ENCODE measurements at regions not wholly inside any gene's neighbourhood (a gene's known extent, or its start where the extent isn't known, plus 50 kb on each side); places are given as distances from the start of the nearest gene placed in this dataset.

- TF ChIP-seq ZNF532 (CRISPR knock-in tag; IDR thresholded peaks at IDR 0.05; ENCODE audit: borderline replicate concordance) = no peak
- TF ChIP-seq, protein P1, sequence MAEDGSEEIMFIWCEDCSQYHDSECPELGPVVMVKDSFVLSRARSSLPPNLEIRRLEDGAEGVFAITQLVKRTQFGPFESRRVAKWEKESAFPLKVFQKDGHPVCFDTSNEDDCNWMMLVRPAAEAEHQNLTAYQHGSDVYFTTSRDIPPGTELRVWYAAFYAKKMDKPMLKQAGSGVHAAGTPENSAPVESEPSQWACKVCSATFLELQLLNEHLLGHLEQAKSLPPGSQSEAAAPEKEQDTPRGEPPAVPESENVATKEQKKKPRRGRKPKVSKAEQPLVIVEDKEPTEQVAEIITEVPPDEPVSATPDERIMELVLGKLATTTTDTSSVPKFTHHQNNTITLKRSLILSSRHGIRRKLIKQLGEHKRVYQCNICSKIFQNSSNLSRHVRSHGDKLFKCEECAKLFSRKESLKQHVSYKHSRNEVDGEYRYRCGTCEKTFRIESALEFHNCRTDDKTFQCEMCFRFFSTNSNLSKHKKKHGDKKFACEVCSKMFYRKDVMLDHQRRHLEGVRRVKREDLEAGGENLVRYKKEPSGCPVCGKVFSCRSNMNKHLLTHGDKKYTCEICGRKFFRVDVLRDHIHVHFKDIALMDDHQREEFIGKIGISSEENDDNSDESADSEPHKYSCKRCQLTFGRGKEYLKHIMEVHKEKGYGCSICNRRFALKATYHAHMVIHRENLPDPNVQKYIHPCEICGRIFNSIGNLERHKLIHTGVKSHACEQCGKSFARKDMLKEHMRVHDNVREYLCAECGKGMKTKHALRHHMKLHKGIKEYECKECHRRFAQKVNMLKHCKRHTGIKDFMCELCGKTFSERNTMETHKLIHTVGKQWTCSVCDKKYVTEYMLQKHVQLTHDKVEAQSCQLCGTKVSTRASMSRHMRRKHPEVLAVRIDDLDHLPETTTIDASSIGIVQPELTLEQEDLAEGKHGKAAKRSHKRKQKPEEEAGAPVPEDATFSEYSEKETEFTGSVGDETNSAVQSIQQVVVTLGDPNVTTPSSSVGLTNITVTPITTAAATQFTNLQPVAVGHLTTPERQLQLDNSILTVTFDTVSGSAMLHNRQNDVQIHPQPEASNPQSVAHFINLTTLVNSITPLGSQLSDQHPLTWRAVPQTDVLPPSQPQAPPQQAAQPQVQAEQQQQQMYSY (CRISPR knock-in tag; IDR thresholded peaks at IDR 0.05) = no peak
Measured at GRCh38 chr5:67954351-67954750, 261.2 kb upstream of the PIK3R1 start (continued).

DNA sequence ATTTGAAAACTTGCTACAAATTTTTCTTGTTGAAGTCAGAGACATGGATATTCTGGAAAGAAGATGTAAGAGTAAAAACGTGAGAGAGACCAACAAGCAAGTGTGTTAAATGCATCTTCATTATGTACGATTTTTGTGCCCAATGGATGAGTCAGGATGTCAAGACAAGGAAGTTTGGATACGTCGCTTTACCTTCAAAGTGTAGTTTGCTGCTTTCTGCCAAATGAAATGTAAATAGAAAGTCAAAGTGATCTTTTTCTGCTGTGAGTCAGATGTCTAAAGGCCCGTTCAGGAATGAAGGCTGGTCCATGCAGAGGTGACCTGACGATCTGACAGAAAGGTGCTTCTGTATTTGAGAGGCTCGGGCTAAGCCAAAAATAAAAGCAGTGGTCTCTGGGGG lies 273.1 kb upstream of the PIK3R1 start:
- H3K4me1 Mint-ChIP-seq = peaks cover 17% of the 10 kb centered on the region
- H3K27me3 Mint-ChIP-seq (ENCODE audit: low read depth) = no peaks in the 10 kb centered on the region
- H3K4me3 Mint-ChIP-seq = no peak overlapping the region
- H3K36me3 Mint-ChIP-seq = no peaks in the 10 kb centered on the region
- ATAC-seq (no peak), DNase-seq (ENCODE audit: low spot score) (no peak)
- H3K27ac Mint-ChIP-seq = no peak overlapping the region
- CTCF ChIA-PET = no interaction called here
- POLR2A ChIA-PET = no interaction called here
- no peak for TF ChIP-seq ZNF121 (CRISPR knock-in tag; IDR thresholded peaks at IDR 0.05)
- H3K9me3 Mint-ChIP-seq = 0 out of 2 replicates have a peak, but pooled peaks cover under 1% of the 10 kb centered on the region

DNA sequence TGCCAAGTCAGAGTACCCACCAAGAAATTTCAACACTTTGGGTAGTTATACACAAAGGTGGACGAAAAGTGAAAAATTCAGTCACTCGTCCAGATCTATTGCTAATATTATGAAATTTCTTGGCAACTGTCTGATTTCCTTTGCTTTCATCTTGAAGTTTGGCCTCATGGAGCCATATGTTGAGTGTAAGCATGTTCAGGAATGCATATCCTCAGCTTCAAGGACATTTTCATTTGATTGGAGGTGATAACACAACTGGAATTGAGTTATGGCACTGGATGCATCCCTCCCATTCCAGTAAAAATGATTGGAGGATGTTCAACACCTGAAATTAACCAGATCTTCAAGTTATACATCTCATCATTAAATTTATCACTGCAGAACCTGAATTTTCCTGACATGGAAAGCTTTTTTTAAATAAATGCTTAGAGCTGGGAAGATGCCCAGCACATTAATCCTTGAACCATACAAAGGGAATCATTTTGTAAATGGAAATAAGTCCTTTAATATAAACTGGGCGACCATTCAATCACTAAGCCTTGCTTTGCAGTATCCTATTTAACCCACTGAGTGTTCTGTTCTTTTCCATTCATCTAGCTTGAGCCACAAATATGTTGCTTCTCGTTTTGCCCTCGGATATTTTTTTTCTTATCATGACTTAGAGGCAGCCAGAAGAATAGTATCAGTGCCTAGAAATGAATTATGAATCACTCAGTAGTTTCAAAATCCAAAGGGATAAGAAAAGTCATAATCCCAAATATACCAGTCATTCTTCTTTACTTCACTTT lies 273.7 kb upstream of the PIK3R1 start:
- ChIA-PET CTCF (no interaction called here), POLR2A (no interaction called here)
- ATAC-seq (no peak), DNase-seq (ENCODE audit: low spot score) (no peak)
- Mint-ChIP-seq H3K4me3 (no peak overlapping the region), H3K27ac (no peak overlapping the region), H3K4me1 (peaks cover 17% of the 10 kb centered on the region), H3K36me3 (no peaks in the 10 kb centered on the region), H3K27me3 (ENCODE audit: low read depth) (no peaks in the 10 kb centered on the region), H3K9me3 (no peaks in the 10 kb centered on the region)
- TF ChIP-seq ATF6 (CRISPR knock-in tag; IDR thresholded peaks at IDR 0.05) = no peak
- TF ChIP-seq CDX4 (CRISPR knock-in tag; IDR thresholded peaks at IDR 0.05; ENCODE audit: borderline replicate concordance) = no peak
- TF ChIP-seq, protein P2, sequence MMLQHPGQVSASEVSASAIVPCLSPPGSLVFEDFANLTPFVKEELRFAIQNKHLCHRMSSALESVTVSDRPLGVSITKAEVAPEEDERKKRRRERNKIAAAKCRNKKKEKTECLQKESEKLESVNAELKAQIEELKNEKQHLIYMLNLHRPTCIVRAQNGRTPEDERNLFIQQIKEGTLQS (CRISPR knock-in tag; conservative IDR thresholded peaks at IDR 0.05) = no peak
- TF ChIP-seq, protein P3, sequence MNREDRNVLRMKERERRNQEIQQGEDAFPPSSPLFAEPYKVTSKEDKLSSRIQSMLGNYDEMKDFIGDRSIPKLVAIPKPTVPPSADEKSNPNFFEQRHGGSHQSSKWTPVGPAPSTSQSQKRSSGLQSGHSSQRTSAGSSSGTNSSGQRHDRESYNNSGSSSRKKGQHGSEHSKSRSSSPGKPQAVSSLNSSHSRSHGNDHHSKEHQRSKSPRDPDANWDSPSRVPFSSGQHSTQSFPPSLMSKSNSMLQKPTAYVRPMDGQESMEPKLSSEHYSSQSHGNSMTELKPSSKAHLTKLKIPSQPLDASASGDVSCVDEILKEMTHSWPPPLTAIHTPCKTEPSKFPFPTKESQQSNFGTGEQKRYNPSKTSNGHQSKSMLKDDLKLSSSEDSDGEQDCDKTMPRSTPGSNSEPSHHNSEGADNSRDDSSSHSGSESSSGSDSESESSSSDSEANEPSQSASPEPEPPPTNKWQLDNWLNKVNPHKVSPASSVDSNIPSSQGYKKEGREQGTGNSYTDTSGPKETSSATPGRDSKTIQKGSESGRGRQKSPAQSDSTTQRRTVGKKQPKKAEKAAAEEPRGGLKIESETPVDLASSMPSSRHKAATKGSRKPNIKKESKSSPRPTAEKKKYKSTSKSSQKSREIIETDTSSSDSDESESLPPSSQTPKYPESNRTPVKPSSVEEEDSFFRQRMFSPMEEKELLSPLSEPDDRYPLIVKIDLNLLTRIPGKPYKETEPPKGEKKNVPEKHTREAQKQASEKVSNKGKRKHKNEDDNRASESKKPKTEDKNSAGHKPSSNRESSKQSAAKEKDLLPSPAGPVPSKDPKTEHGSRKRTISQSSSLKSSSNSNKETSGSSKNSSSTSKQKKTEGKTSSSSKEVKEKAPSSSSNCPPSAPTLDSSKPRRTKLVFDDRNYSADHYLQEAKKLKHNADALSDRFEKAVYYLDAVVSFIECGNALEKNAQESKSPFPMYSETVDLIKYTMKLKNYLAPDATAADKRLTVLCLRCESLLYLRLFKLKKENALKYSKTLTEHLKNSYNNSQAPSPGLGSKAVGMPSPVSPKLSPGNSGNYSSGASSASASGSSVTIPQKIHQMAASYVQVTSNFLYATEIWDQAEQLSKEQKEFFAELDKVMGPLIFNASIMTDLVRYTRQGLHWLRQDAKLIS (CRISPR knock-in tag; IDR thresholded peaks at IDR 0.05; ENCODE audit: borderline replicate concordance) = no peak
- TF ChIP-seq ZNF671 (CRISPR knock-in tag; IDR thresholded peaks at IDR 0.05) = no peak
- TF ChIP-seq ZSCAN18 (CRISPR knock-in tag; IDR thresholded peaks at IDR 0.05) = no peak
- TF ChIP-seq, protein P4, sequence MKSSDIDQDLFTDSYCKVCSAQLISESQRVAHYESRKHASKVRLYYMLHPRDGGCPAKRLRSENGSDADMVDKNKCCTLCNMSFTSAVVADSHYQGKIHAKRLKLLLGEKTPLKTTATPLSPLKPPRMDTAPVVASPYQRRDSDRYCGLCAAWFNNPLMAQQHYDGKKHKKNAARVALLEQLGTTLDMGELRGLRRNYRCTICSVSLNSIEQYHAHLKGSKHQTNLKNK (CRISPR knock-in tag; IDR thresholded peaks at IDR 0.05) = no peak
- no peak for TF ChIP-seq NR3C1 (CRISPR knock-in tag; conservative IDR thresholded peaks at IDR 0.05; ENCODE audit: low read depth)
- TF ChIP-seq IRF1 (CRISPR knock-in tag; IDR thresholded peaks at IDR 0.05) = no peak
- TF ChIP-seq ZBTB21 (CRISPR knock-in tag; IDR thresholded peaks at IDR 0.05; ENCODE audit: borderline replicate concordance) = no peak

Data from WTC11 (cell line).